ENCODE measurements at regions not wholly inside any gene's neighbourhood (a gene's known extent, or its start where the extent isn't known, plus 50 kb on each side); places are given as distances from the start of the nearest gene placed in this dataset.

- TF ChIP-seq, protein P1, sequence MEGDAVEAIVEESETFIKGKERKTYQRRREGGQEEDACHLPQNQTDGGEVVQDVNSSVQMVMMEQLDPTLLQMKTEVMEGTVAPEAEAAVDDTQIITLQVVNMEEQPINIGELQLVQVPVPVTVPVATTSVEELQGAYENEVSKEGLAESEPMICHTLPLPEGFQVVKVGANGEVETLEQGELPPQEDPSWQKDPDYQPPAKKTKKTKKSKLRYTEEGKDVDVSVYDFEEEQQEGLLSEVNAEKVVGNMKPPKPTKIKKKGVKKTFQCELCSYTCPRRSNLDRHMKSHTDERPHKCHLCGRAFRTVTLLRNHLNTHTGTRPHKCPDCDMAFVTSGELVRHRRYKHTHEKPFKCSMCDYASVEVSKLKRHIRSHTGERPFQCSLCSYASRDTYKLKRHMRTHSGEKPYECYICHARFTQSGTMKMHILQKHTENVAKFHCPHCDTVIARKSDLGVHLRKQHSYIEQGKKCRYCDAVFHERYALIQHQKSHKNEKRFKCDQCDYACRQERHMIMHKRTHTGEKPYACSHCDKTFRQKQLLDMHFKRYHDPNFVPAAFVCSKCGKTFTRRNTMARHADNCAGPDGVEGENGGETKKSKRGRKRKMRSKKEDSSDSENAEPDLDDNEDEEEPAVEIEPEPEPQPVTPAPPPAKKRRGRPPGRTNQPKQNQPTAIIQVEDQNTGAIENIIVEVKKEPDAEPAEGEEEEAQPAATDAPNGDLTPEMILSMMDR (IDR thresholded peaks at IDR 0.05), result no peak
- no peak for TF ChIP-seq POLR2A (IDR thresholded peaks at IDR 0.05)
These were observed 264.0 kb upstream of the SLITRK3 start for GRCh38 chr3:165459924-165460835.

Data from right lobe of liver (tissue), 4 donors.